HG03558 (cell line): ENCODE measurements at regions not wholly inside any gene's neighbourhood (a gene's known extent, or its start where the extent isn't known, plus 50 kb on each side); places are given as distances from the start of the nearest gene placed in this dataset.

Experiments
- ATAC-seq: cut with Tn5 transposase; IDR thresholded peaks from one replicate; pipeline ENCODE4 v1.9.1; 2021; ENCODE audit warnings: moderate number of reproducible peaks; ENCODE audit not compliant: unreplicated experiment; ENCODE audit errors: extremely low read depth

DNA sequence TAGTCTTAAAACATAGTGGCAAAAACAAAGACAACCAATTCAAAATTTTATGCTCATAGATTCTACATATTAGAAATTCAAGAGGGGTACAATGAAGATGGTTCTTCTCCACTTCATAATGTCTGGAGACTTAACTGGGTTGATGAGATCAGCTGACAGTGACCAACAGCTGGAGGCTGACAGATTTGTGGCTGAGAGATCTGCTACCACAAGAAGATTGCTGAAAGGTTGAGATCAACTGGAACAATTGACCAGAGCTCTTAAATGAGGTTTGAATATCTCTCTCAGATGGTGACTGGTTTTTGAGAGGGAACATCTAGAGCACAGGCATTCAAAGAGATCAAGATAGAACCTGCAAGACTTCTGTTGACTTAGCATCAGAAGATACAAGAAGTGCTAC lies 254.1 kb upstream of the ARPP21 start:
- no peak for ATAC-seq

DNA sequence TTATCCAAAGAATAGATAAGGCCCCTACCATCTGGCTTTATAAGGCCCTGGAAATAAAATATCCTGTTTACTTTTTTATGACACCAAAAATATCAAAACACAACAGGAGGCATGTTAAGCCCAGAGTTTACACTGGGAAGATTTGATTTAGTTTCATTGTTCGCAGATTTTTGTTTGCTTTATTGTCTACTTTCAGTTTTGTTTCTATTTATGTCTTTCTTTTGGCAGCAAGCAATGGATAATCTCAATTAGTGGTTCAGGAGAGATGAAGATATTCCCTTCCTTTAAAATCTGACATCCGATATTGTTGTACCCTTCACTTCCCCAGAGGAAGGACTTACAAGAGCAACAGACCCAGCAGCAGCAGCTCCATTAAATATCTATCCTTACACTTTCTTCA lies 249.4 kb upstream of the ARPP21 start:
- ATAC-seq: no peak

DNA sequence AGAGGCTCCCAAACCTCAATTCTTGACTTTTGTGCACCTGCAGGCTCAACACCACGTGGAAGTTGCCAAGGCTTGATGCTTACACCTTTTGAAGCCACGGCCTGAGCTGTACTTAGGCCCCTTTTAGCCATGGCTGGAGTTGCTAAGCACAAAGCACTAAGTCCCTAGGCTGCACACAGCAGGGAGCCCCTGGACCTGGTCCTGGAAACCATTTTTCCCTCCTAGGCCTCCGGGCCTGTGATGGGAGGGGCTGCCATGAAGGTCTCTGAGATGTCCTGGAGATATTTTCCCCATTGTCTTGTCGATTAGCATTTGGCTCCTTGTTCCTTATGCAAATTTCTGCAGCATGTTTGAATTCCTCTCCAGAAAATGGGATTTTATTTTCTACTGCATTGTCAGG lies 247.1 kb upstream of the ARPP21 start:
- ATAC-seq: no peak

DNA sequence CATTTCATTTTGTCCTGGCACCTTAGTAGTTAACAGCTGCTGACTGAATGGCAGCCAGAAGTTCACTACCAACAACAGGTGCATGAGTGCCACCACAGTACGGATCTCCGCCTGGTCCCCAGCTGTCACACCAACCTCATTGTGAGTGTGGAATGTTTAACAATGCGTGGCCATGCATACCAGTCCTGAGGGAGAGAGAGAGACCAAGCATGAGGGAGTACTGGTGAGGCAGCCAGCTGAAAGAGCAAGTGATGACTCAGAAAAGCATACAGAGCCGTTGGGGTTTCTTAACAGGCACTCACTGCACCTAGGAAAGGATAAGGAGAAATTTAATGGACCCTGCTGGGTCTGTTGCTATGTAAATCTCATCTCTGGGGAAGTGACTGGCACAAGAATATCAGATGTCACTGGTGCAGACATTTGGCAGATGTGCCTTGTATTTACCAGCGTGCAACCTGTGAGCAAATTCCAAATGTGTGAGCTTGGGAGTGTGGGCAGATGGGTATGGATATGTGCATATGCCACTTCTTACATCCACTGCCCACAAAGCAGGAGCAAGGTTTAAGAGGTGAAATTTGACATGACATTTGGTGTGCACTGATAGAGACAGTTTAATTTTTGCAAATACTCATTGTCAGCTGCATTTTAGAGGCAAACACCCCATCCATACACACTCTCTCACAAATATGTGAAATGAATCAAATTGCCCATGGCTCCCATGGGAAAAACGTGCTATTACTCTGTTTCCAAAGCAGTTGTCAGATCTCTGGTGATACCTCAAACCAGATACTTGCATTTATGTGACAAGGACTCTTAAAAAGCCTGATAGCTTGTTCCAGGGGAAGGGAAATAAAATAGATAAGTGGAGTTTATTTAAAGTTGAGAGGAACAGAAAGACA lies 245.2 kb upstream of the ARPP21 start:
- ATAC-seq: no peak

DNA sequence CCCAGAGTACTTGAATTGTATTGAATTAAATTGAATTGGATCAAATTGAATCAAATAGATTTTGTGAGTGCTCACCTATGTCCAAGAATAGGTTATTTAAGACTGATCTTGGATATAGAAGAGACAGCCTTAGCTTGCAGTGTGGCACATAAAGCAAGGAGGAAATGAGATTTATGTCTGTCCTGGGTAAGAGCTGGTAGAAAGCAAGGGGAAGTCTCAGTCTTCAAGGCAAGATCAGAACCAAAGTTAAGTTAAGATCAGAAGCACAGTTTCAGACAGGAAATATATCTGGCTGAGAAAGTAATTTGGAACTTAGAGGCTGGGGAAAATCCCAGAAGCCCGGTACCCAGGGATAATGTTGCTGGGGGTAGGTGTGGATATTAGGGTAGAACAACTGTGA lies 244.4 kb upstream of the ARPP21 start:
- ATAC-seq: no peak

DNA sequence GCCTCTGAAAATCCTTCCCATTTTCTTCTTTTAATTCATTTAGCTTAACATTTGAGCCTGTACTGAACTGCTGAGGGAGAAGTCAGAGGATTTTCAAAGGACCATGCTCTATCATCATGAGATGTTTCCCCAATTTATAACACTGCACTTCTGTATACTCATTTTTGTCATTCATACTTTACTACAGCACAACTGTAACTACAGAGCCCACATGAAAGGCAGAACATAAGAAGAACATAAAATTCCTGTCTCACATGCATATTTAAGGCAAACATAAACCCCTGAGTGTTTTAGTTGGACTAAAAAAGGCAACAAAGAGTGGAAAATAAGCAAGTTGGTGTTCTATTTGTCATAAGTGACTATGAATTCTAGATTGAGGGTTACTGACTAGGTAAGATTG lies 237.7 kb upstream of the ARPP21 start:
- no peak for ATAC-seq

DNA sequence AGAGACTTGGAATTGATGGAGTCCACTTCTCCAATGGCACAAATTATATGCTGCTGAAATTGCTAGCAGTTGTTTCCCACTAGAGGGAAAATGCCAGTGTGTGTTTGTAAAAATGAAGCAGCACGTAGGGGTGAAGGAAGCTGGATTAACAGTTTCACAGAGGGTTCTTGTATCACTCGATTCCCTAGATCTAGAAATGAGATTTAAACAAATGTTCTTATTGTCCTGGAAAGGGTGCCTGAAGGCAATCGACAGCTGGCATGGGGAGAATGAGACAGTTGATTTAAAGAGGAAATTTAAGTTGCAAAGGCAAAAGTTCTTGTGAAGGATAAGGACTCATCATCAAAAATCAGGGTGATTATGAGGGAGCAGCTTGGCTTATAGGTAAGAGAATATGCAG lies 234.8 kb upstream of the ARPP21 start:
- no peak for ATAC-seq

DNA sequence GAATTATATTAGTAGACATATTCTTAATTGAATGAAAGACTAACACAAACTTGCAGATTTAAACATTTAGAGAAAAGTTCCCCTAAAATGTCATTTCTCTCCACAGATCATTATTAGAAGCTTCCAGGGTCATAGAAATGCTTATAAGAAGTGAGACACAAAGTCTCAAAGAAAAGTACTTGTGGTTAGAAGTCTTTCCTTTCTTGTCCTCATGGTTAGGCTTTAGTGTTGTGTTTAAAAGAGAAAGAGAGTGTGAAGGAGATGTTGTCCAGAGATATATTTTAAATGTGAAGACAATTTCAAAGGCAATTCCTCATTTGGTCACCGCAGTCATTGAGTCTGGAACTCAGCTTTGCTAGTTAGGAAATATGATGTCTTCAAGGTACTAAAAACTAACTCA lies 230.4 kb upstream of the ARPP21 start:
- no peak for ATAC-seq

DNA sequence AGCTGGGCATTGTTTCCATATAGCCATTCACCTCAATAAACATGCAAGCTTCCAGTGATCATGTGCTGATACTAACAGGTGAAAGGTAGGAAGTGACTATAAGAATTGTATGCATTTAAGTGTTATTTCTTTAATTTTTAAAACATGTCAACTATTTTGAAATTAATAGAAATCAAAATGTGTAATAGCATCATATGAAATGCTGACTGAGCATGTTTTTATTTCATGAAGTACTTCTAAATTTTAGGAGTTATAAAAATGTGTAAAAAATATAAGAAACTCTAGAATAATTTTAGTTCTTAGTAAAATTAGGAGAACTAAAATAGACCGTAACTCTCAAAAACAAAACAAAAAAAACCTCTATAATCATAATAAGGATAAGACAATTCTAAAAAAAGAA lies 229.3 kb upstream of the ARPP21 start:
- no peak for ATAC-seq

DNA sequence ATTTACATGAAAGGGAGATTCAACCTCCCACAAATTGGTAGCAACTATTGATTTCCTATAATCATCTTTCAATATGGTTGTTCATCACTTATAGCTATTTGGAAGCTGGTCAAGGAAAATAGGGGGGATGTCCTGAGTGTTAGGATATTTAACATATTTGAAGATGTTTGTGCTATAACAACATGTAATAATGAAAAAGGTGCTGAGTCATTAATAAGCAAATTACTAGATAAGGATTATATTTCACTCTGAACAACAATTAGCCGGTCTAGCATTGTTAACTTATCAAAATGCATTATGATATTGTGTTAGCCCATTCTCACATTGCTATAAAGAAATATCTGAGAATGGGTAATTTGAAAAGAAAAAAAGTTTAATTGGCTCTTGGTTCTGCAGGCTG lies 225.8 kb upstream of the ARPP21 start:
- no peak for ATAC-seq

DNA sequence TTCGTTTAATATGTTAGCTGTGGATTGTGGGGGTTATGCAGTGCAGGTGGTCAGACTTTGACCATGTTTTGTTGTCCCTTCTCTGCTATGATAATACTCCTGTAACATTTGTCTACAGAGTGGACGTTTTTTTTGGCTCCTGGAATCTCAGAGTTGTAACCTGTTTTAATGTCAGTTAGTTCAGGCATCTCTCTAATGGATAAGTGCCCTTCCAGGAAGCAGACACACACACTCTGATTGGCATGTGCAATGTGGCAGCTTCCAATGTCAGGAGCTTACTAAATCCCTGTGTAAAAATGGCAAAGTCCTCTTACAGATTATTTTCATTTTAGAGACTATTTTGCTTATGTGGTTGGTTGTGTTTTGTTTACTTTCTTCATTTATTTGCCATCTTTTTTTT lies 222.2 kb upstream of the ARPP21 start:
- ATAC-seq: no peak

DNA sequence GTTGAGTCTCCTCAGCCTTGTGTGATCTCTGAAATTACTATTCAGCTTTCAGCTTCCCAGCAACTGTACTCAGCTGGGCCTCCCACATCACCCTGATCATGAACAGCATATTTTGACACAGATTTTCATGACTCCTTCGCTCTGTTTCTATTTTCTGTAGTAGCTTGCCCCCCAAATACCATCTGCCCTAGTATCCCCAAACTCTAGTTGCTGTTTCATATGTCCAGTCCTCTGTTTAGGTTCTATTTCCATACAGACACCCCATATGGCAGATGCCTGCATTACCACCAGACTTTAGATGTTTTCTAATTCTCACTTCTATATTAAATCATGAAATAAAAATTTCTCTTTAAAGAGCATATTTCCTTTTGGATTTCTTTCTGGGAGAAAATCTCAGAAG lies 217.2 kb upstream of the ARPP21 start:
- no peak for ATAC-seq

DNA sequence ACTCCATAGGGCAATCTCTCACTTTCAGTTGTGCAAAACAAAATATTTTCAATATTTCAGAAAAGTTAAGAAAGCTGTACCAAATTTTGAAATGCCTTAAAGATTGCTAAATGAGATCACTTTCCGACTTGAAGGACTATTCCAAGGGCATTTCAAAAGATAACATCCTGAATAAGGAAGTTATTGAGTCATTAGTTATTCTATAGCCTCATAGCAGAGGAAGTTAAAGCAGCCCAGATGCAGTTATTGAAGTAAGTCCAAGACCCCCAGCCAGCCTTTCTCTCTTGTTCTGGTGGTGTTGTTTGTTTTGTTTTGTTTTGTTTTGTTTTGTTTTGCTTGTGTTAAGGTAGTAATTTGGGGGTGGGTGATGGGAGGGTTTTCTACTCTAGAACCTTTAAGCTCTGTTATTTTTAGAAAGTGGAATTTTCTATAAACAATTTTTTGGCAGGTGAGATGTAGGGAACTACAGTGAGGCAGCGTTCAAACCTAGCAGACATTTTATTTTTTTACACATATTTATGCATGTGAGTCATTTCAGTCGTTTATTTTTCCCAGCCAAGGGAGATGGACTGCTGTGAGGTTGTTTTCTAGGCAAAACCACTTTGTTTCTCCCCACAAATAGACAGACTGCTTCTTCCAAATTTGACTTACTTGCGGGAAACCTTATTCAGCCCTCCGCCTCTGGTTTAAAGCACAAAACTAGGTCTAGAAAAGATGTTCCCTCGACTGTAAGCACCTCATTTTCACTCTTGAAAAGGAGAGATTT lies 216.3 kb upstream of the ARPP21 start:
- no peak for ATAC-seq

DNA sequence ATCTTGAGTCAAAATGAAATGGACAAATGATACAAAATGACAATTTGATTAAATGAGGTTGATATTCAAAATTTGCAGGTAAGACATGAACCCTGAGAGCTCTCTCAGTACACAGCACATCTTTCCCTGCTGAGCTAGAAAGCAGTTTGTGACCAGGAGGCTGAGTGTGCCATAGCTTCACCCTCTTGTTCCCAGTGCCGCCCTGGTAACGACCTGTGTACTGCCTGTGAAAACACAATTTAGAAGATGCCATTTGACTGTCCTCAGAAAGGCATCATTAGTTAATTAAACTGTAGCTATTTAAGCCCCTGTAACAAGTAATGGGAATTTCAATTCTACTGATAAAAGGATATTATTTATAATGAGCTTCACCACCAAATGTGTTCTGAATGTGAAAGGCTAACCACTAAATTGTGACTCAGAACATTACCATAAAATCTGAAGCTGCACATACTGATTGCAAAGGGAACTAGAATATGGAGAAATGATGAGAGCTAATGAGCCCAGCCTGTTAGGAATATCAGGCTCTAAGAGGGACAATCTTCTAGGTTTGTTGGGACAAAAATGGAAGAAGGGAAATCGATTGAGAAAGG lies 212.9 kb upstream of the ARPP21 start:
- ATAC-seq: no peak

DNA sequence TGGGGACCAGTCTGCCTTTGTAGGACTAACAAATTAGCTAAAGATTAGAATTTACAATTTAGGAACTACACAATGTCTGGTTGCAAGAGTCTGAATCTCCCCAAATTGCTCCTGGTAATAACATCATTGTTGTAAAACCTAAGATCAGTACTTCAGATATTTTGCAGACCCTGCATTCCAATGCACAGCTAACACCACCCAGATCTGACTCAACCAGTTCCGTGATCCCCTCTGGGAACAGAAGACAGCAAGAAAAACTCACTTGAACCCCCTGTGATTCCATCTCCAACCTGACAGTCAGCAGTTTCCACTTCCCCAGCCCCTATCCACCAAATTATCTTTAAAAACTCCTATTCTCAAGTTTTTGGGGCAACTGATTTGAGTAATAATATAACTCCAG lies 201.9 kb upstream of the ARPP21 start:
- ATAC-seq: no peak

DNA sequence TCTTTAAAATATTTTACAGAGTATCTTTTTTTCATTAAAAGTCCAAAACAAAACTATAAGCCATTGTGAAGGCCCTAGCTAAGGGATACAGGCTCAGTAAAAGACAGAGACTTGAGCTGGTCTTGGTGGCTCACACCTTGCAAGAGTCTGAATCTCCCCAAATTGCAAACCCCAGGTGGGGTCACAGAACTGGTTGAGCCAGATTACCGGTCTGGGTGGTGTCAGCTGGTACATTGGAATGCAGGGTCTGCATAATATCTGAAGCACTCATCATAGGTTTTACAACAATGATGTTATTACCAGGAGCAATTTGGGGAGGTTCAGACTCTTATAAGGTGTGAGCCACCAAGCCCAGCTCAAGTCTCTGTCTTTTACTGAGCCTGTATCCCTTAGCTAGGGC lies 201.2 kb upstream of the ARPP21 start:
- ATAC-seq: no peak

DNA sequence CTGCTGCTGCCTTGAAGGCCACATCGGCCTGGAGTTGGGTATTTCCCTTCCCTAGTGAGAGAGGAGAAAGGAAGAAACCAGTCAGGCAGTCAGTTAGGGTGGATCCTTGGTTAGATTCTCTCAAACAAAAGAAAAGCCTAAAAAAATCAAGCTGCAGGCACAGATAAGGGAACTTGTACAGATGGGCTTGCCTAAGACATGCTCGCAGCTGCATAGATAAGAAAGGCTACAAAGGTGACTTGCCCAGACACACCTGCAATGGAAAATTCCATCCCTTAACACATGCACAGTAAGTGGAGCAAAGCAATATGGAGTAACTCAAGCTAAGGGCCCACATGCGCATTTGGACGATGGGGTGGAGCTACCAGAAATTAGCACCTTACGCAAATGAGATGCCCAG lies 199.7 kb upstream of the ARPP21 start:
- ATAC-seq: no peak

DNA sequence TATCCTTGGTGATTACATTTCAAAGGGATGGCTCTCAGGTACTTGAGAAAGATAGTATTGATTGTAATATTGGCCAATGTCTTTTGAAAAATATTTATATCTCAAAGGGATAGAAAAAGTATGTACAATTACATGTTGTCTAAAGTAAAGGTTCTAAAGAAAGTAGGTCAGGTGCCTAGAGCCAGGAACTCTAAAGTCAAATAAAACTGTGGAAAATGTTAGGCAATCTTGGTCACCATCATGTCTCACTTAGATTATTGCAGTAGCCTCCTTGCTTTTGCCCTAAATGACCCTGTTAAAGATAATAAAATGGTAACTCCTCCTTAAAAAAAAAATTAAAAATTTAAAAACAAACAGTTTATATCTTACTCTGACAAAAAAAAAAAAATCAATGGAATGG lies 198.5 kb upstream of the ARPP21 start:
- no peak for ATAC-seq

DNA sequence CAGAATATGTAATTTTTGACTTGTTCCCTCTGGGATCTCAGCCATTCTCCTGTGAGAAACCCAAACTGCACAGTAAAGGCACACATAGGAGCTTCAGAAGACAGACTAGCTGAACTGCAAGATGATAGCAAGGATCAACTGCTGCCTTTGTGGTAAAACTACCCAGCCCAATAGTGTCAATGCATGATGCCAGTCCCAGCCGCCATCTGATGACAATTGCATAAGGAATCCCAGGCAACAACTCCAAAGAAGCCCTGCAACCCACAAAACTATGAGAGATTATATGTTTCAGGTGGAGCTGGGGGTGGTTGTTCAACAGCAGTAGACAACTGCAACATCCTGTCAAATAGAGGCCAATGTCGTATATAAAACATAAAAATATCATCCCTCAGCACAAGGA lies 192.4 kb upstream of the ARPP21 start:
- ATAC-seq: no peak

DNA sequence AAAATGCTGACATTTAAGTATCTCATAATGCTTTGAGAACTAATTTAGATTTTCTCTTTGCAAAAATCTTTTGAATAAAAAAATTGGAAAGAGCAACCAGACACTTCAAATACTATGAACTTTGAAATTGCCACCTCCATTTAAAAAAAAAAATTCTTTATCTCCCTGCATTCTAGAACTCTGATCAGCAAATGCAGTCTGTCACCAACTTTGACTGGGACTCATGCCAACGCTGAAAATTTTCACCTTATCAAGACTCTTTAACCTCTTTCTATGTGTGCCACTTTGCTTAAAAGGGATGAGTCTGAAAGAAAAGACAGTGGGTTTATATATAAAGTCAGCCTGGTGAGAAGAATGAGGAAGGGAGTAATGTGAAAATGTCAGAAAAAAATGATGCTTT lies 191.2 kb upstream of the ARPP21 start:
- ATAC-seq: no peak

DNA sequence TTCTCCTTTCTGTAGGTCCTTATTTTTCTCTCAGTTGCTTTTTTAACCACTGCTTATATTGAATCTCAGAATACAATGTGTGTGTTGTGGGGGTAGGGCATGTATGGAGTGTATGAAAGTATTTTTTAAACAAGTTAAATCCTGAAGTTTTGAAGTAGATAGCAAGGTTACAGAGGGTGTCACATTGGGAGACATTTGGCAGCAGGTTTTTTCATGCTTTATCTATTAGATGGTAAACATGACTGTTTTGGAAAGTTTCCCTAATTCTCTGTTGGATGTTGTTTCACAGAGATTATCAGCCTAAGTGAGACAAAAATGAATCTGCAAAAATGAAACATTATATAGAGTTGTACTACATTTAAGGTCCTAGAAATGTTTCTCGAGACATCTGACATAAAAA lies 190.6 kb upstream of the ARPP21 start:
- ATAC-seq: no peak
